A549 (cell line): ENCODE measurements at regions not wholly inside any gene's neighbourhood (a gene's known extent, or its start where the extent isn't known, plus 50 kb on each side); places are given as distances from the start of the nearest gene placed in this dataset.

Experiments
- CBX8 ChIP-seq: fragments of 200-600 bp; sonication (generic); IDR thresholded peaks from 2 replicates; pipeline ENCODE4 v1.6.1; 2016
- GATA3 ChIP-seq: IDR thresholded peaks from 2 replicates; pipeline ENCODE4 v1.6.1; 2012; ENCODE audit warnings: borderline replicate concordance
- HOXB13 ChIP-seq: fragments of 250-450 bp; sonication (Bioruptor Pico); IDR thresholded peaks from 2 replicates; pipeline ENCODE4 v1.5.0; 2020; ENCODE audit warnings: low read depth, mild to moderate bottlenecking, moderate library complexity
- MYC ChIP-seq: IDR thresholded peaks from 2 replicates; pipeline ENCODE4 v1.6.1; 2012; ENCODE audit warnings: mild to moderate bottlenecking, inconsistent platforms, low read length, improper control_type of control experiment, borderline replicate concordance
- NR3C1 ChIP-seq: fragments of >200 bp; sonication (Bioruptor Twin); formaldehyde crosslinking; IDR thresholded peaks from 3 replicates; pipeline ENCODE4 v1.6.1; 2017
- POLR2A ChIP-seq: IDR thresholded peaks from 2 replicates; pipeline ENCODE4 v1.6.1; 2012; ENCODE audit warnings: mild to moderate bottlenecking, low read length
- RAD21 ChIP-seq, 2 experiments: fragments of >200 bp in 1 of 2; sonication (Bioruptor Twin) in 1 of 2; formaldehyde crosslinking in 1 of 2; IDR thresholded peaks in 1 of 2; conservative IDR thresholded peaks in 1 of 2; 2 replicates in 1 of 2; 3 replicates in 1 of 2; pipeline ENCODE4 v1.6.1; 2012 to 2018; ENCODE audit warnings: inconsistent platforms in 1 of 2
- SMC3 ChIP-seq: fragments of >200 bp; sonication (Bioruptor Twin); formaldehyde crosslinking; IDR thresholded peaks from 3 replicates; pipeline ENCODE4 v1.6.1; 2018; ENCODE audit warnings: inconsistent platforms
- TFCP2L1 ChIP-seq: fragments of 250-450 bp; sonication (Bioruptor Pico); IDR thresholded peaks from 2 replicates; pipeline ENCODE4 v1.5.0; 2021; ENCODE audit warnings: mild to moderate bottlenecking
- ZNF302 ChIP-seq: fragments of 250-450 bp; sonication (Bioruptor Pico); IDR thresholded peaks from 2 replicates; pipeline ENCODE4 v1.9.0; 2021; ENCODE audit warnings: inconsistent platforms, mild to moderate bottlenecking, moderate library complexity
- TF ChIP-seq, protein P1 (sequence below): fragments of >200 bp; sonication (Bioruptor Twin); formaldehyde crosslinking; IDR thresholded peaks from 3 replicates; pipeline ENCODE4 v1.5.1; 2016
- TF ChIP-seq, protein P2 (sequence below): IDR thresholded peaks from 2 replicates; pipeline ENCODE4 v1.6.1; 2012
- TF ChIP-seq, protein P3 (sequence below): fragments of 150-350 bp; IDR thresholded peaks from 2 replicates; pipeline ENCODE4 v1.6.1; 2014; ENCODE audit warnings: low read depth, mild to moderate bottlenecking, low read length

DNA sequence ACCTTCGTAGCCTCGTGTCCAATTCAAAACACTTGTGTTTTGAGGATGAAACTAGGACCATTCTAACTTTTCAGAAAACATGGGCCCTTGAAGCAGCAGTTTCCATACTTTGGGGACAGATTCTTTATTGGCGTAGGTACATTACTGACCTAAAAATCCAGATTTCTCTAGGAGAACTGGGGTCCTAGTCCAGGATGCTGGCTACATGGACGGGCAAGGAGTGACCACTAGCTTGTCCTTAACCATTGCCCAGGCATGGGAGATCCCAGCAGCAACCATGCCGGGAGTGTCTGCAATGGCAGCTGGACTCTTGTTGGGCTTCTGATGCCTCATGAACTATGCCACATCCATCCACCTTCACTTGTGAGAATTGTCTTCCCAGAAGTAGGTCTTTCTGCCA is 62.2 kb upstream of the WDR1 start:
- TF ChIP-seq POLR2A (no peak), GATA3 (no peak), NR3C1 (no peak), TFCP2L1 (CRISPR knock-in tag) (no peak), ZNF302 (CRISPR knock-in tag) (no peak), RAD21 (conservative IDR thresholded peaks at IDR 0.05 in 1 of 2, IDR thresholded peaks at IDR 0.05 in 1 of 2) (no peak), MYC (no peak), HOXB13 (CRISPR knock-in tag) (no peak), SMC3 (no peak), CBX8 (no peak)
- TF ChIP-seq, protein P1, sequence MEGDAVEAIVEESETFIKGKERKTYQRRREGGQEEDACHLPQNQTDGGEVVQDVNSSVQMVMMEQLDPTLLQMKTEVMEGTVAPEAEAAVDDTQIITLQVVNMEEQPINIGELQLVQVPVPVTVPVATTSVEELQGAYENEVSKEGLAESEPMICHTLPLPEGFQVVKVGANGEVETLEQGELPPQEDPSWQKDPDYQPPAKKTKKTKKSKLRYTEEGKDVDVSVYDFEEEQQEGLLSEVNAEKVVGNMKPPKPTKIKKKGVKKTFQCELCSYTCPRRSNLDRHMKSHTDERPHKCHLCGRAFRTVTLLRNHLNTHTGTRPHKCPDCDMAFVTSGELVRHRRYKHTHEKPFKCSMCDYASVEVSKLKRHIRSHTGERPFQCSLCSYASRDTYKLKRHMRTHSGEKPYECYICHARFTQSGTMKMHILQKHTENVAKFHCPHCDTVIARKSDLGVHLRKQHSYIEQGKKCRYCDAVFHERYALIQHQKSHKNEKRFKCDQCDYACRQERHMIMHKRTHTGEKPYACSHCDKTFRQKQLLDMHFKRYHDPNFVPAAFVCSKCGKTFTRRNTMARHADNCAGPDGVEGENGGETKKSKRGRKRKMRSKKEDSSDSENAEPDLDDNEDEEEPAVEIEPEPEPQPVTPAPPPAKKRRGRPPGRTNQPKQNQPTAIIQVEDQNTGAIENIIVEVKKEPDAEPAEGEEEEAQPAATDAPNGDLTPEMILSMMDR, result no peak
- TF ChIP-seq, protein P2, sequence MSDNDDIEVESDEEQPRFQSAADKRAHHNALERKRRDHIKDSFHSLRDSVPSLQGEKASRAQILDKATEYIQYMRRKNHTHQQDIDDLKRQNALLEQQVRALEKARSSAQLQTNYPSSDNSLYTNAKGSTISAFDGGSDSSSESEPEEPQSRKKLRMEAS, result no peak
- TF ChIP-seq, protein P3, sequence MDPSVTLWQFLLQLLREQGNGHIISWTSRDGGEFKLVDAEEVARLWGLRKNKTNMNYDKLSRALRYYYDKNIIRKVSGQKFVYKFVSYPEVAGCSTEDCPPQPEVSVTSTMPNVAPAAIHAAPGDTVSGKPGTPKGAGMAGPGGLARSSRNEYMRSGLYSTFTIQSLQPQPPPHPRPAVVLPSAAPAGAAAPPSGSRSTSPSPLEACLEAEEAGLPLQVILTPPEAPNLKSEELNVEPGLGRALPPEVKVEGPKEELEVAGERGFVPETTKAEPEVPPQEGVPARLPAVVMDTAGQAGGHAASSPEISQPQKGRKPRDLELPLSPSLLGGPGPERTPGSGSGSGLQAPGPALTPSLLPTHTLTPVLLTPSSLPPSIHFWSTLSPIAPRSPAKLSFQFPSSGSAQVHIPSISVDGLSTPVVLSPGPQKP, result no peak
